Endothelial cell of umbilical vein (primary cell): ENCODE measurements at regions not wholly inside any gene's neighbourhood (a gene's known extent, or its start where the extent isn't known, plus 50 kb on each side); places are given as distances from the start of the nearest gene placed in this dataset.

ENCODE experiments used
- BruUV-seq: library from RNA; stranded (reverse); fragments of 400-500 nt; replicated peaks from 2 replicates; lab custom pipeline; 2021; lab: Mats Ljungman, UMichigan
- CTCF ChIA-PET: fragments of 300-600, 350-600 bp; sonication (Branson Sonifier 250); formaldehyde crosslinking; loops from one replicate; lab custom pipeline; 2021; ENCODE audit warnings: antibody characterized with exemption, inconsistent platforms; lab: Charles Lee
- POLR2A ChIA-PET: fragments of 300-600, 350-600 bp; sonication (Branson Sonifier 250); formaldehyde crosslinking; loops from one replicate; lab custom pipeline; 2021; ENCODE audit warnings: antibody characterized with exemption, inconsistent platforms; lab: Charles Lee
- DNase-seq: peaks from one replicate; pipeline ENCODE4 v3.0.0-alpha.2; 2011; ENCODE audit warnings: low read depth, low spot score
- FAIRE-seq: peaks from 2 replicates; lab custom pipeline; 2011; peaks lifted over from hg19 to GRCh38; lab: Jason Lieb, UNC
- H2AFZ ChIP-seq: 2 replicates; pipeline ENCODE4 v1.6.0; 2012; ENCODE audit warnings: low read depth, low read length, control low read depth, inconsistent platforms
- H3K27ac ChIP-seq: 2 replicates; pipeline ENCODE4 v1.5.1; 2011; ENCODE audit warnings: low read depth, mild to moderate bottlenecking, control low read depth, low read length, moderate library complexity; ENCODE audit not compliant: insufficient read depth
- H3K27me3 ChIP-seq, 2 experiments: 2 replicates each; pipeline versions ENCODE4 v1.6.0 to v1.6.1; 2011; ENCODE audit warnings: low read length in 2 of 2, mixed read lengths in 1 of 2; ENCODE audit not compliant: control insufficient read depth in 2 of 2, insufficient read depth in 2 of 2
- H3K36me3 ChIP-seq, 2 experiments: 2 replicates in 1 of 2; 3 replicates in 1 of 2; pipeline ENCODE4 v1.5.1; 2011; ENCODE audit warnings: low read length in 2 of 2, mild to moderate bottlenecking in 1 of 2, moderate library complexity in 1 of 2; ENCODE audit not compliant: control insufficient read depth in 2 of 2, insufficient read depth in 2 of 2; ENCODE audit errors: extremely low read depth in 1 of 2
- H3K4me1 ChIP-seq: 3 replicates; pipeline ENCODE4 v1.5.1; 2011; ENCODE audit warnings: mild to moderate bottlenecking, low read length; ENCODE audit not compliant: control insufficient read depth, insufficient read depth; ENCODE audit errors: extremely low read depth
- H3K4me2 ChIP-seq: 2 replicates; pipeline ENCODE4 v1.6.1; 2011; ENCODE audit warnings: low read length, control low read depth, mixed read lengths; ENCODE audit not compliant: insufficient read depth
- H3K4me3 ChIP-seq, 3 experiments: fragments of 200-600 bp in 1 of 3; sonication (generic), shearing (Covaris generic) in 1 of 3; replicated peaks in 1 of 3; 2 replicates each; pipeline ENCODE4 v1.5.1; 2011 to 2016; ENCODE audit warnings: control low read depth in 3 of 3, low read length in 3 of 3, mild to moderate bottlenecking in 2 of 3, inconsistent platforms in 1 of 3, low read depth in 1 of 3, moderate library complexity in 1 of 3; ENCODE audit not compliant: insufficient read depth in 1 of 3
- H3K79me2 ChIP-seq: 2 replicates; pipeline ENCODE4 v1.6.0; 2012; ENCODE audit warnings: low read length, inconsistent platforms; ENCODE audit not compliant: control insufficient read depth, insufficient read depth
- H3K9ac ChIP-seq: replicated peaks from 2 replicates; pipeline ENCODE3; 2011; ENCODE audit warnings: low read length, control low read depth; ENCODE audit not compliant: insufficient read depth; ENCODE audit errors: extremely low read depth
- H3K9me1 ChIP-seq: replicated peaks from 3 replicates; pipeline ENCODE4 v1.6.0; 2011; ENCODE audit warnings: mild to moderate bottlenecking, low read length; ENCODE audit not compliant: control insufficient read depth, insufficient read depth; ENCODE audit errors: extremely low read depth
- H3K9me3 ChIP-seq: replicated peaks from 2 replicates; pipeline ENCODE4 v1.5.1; 2012; ENCODE audit warnings: low read length, inconsistent platforms; ENCODE audit not compliant: control insufficient read depth, insufficient read depth
- H4K20me1 ChIP-seq: replicated peaks from 2 replicates; pipeline ENCODE3; 2011; ENCODE audit warnings: mild to moderate bottlenecking, low read length; ENCODE audit not compliant: control insufficient read depth, insufficient read depth; ENCODE audit errors: extremely low read depth
- EZH2 ChIP-seq: IDR thresholded peaks from 2 replicates; pipeline ENCODE4 v1.6.1; 2012; ENCODE audit warnings: borderline replicate concordance, low read depth, mild to moderate bottlenecking, moderate library complexity, low read length, inconsistent platforms; ENCODE audit not compliant: severe bottlenecking
- FOS ChIP-seq: IDR thresholded peaks from 2 replicates; pipeline ENCODE4 v1.6.1; 2011; ENCODE audit warnings: mild to moderate bottlenecking, low read length, moderate library complexity, borderline replicate concordance; ENCODE audit not compliant: insufficient read depth
- GATA2 ChIP-seq: IDR thresholded peaks from 2 replicates; pipeline ENCODE4 v1.7.0; 2011; ENCODE audit warnings: low read depth, mild to moderate bottlenecking, moderate library complexity, mixed read lengths, low read length; ENCODE audit not compliant: insufficient read length, insufficient read depth
- JUN ChIP-seq: IDR thresholded peaks from 2 replicates; pipeline ENCODE4 v1.6.1; 2011; ENCODE audit warnings: borderline replicate concordance, low read depth; ENCODE audit not compliant: insufficient read length, insufficient read depth
- MYC ChIP-seq: IDR thresholded peaks from one replicate; pipeline ENCODE4 v1.6.1; 2011; ENCODE audit warnings: mild to moderate bottlenecking, low read depth, low read length
- POLR2A ChIP-seq: IDR thresholded peaks from 2 replicates; pipeline ENCODE4 v1.6.1; 2012; ENCODE audit warnings: low read depth, mild to moderate bottlenecking, control low read depth, low read length
- POLR2AphosphoS5 ChIP-seq: IDR thresholded peaks from 2 replicates; pipeline ENCODE4 v1.6.1; 2012; ENCODE audit warnings: low read depth, mild to moderate bottlenecking, control low read depth, low read length, moderate library complexity; ENCODE audit not compliant: insufficient read depth
- dilution Hi-C: fragments of 300-500 bp; cut with MboI; formaldehyde crosslinking; loops from one replicate; pipeline ENCODE4 v1.15.0; 2019; ENCODE audit warnings: low sequenced_read_pairs; ENCODE audit not compliant: extremely low pct_ligation_motif_present
- intact Hi-C: fragments of 100-400 bp; cut with micrococcal nuclease; formaldehyde crosslinking; loops from one replicate; pipeline ENCODE4 v1.10.0; 2022
- TF ChIP-seq, protein P1 (sequence below): IDR thresholded peaks from 2 replicates; pipeline ENCODE4 v1.6.1; 2011; ENCODE audit not compliant: insufficient read depth, insufficient read length
- TF ChIP-seq, protein P2 (sequence below), 2 donors: IDR thresholded peaks; 1 replicate in 1 of 2; 2 replicates in 1 of 2; pipeline ENCODE4 v1.5.1; 2011; ENCODE audit warnings: low read length in 2 of 2, mild to moderate bottlenecking in 2 of 2, moderate library complexity in 2 of 2, control low read depth in 1 of 2, inconsistent platforms in 1 of 2, low read depth in 1 of 2; ENCODE audit not compliant: insufficient read depth in 1 of 2; ENCODE audit errors: extremely low read depth in 1 of 2

DNA sequence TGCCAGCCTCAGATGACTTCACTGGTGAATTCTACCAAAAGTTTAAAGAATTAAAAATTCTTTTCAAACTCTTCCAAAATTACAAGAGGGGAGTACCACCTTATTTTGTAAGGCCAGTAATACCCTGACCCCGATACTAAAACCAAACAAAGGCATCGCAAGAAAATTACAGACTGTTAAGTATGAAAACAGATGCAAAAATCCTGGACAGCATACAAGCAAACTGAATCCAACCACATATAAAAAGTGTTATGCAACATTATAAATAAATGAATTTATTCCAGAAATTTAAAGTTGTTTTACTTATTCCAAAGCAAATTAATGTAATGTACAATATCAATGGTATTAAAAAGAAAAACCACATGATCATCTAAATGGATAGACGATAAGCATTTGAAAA lies 873.6 kb upstream of the GJE1 start:
- no peaks in the 10 kb centered on the region for H3K4me1 ChIP-seq
- no peak overlapping the region for H3K4me3 ChIP-seq
- BruUV-seq, result no TSS peak
- no peaks in the 10 kb centered on the region for H3K9me3 ChIP-seq
- CTCF ChIA-PET, result no interaction called here
- FAIRE-seq, result no peak
- intact Hi-C loops (no loop called here), dilution Hi-C loops (no loop called here)
- H3K79me2 ChIP-seq, result no peaks in the 10 kb centered on the region
- H4K20me1 ChIP-seq, result no peaks in the 10 kb centered on the region
- TF ChIP-seq JUN (no peak), FOS (no peak), GATA2 (no peak), POLR2AphosphoS5 (no peak), POLR2A (no peak), MYC (no peak), EZH2 (no peak)
- TF ChIP-seq, protein P1, sequence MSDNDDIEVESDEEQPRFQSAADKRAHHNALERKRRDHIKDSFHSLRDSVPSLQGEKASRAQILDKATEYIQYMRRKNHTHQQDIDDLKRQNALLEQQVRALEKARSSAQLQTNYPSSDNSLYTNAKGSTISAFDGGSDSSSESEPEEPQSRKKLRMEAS, result no peak
- TF ChIP-seq, protein P2, sequence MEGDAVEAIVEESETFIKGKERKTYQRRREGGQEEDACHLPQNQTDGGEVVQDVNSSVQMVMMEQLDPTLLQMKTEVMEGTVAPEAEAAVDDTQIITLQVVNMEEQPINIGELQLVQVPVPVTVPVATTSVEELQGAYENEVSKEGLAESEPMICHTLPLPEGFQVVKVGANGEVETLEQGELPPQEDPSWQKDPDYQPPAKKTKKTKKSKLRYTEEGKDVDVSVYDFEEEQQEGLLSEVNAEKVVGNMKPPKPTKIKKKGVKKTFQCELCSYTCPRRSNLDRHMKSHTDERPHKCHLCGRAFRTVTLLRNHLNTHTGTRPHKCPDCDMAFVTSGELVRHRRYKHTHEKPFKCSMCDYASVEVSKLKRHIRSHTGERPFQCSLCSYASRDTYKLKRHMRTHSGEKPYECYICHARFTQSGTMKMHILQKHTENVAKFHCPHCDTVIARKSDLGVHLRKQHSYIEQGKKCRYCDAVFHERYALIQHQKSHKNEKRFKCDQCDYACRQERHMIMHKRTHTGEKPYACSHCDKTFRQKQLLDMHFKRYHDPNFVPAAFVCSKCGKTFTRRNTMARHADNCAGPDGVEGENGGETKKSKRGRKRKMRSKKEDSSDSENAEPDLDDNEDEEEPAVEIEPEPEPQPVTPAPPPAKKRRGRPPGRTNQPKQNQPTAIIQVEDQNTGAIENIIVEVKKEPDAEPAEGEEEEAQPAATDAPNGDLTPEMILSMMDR (IDR thresholded peaks at IDR 0.05; ENCODE audit: extremely low read depth in 1 of 2, insufficient read depth in 1 of 2, low read depth in 1 of 2, low read length in 2 of 2), result no peak
- H3K27me3 ChIP-seq, result no peaks in the 10 kb centered on the region
- DNase-seq, result no peak
- POLR2A ChIA-PET, result no interaction called here
- H3K36me3 ChIP-seq, result no peaks in the 10 kb centered on the region
- H3K9ac ChIP-seq, result no peak overlapping the region
- no peaks in the 10 kb centered on the region for H3K9me1 ChIP-seq
- no peak overlapping the region for H2AFZ ChIP-seq
- H3K27ac ChIP-seq, result no peak overlapping the region
- no peak overlapping the region for H3K4me2 ChIP-seq
